H1 (cell line): ENCODE measurements at regions not wholly inside any gene's neighbourhood (a gene's known extent, or its start where the extent isn't known, plus 50 kb on each side); places are given as distances from the start of the nearest gene placed in this dataset.

Experiments used
- CTCF ChIA-PET: fragments of 300-600 bp; sonication (Branson Sonifier 250); formaldehyde crosslinking; loops from one replicate; lab custom pipeline; 2021; ENCODE audit not compliant: partially characterized antibody; lab: Charles Lee
- POLR2A ChIA-PET: fragments of 300-600 bp; sonication (Branson Sonifier 250); formaldehyde crosslinking; loops from one replicate; lab custom pipeline; 2021; ENCODE audit warnings: inconsistent platforms; ENCODE audit not compliant: partially characterized antibody; lab: Charles Lee
- DNase-seq, 2 experiments: peaks; one replicate each; pipeline versions ENCODE4 v3.0.0 to v3.0.0-alpha.2; 2010 to 2022; ENCODE audit warnings: low spot score in 2 of 2, low read depth in 1 of 2, mixed read lengths in 1 of 2
- FAIRE-seq: peaks from 2 replicates; lab custom pipeline; 2011; peaks lifted over from hg19 to GRCh38; lab: Jason Lieb, UNC
- H2AFZ ChIP-seq: 2 replicates; pipeline ENCODE4 v1.8.1; 2012; ENCODE audit warnings: low read length, inconsistent platforms
- H2AK5ac ChIP-seq: 2 replicates; pipeline ENCODE4 v1.6.1; 2013; ENCODE audit warnings: low read depth, low read length
- H2BK120ac ChIP-seq: replicated peaks from 2 replicates; pipeline ENCODE3; 2013; ENCODE audit warnings: low read depth, low read length, inconsistent platforms
- H2BK12ac ChIP-seq: 2 replicates; pipeline ENCODE4 v1.6.1; 2013; ENCODE audit warnings: low read depth, low read length
- H2BK15ac ChIP-seq: 2 replicates; pipeline ENCODE4 v1.6.1; 2013; ENCODE audit warnings: low read length
- H2BK20ac ChIP-seq: 2 replicates; pipeline ENCODE4 v1.6.1; 2013; ENCODE audit warnings: low read length
- H2BK5ac ChIP-seq: 2 replicates; pipeline ENCODE4 v1.6.1; 2013; ENCODE audit warnings: low read depth, low read length
- H3K14ac ChIP-seq: 2 replicates; pipeline ENCODE4 v1.6.1; 2013; ENCODE audit warnings: inconsistent platforms; ENCODE audit not compliant: insufficient read length
- H3K18ac ChIP-seq: 2 replicates; pipeline ENCODE4 v1.6.1; 2013; ENCODE audit warnings: low read length; ENCODE audit errors: extremely low read depth
- H3K23ac ChIP-seq: 2 replicates; pipeline ENCODE4 v1.6.1; 2013; ENCODE audit warnings: inconsistent platforms; ENCODE audit not compliant: insufficient read length
- H3K23me2 ChIP-seq: 2 replicates; pipeline ENCODE4 v1.6.1; 2013; ENCODE audit warnings: low read depth, low read length
- H3K27ac ChIP-seq: 2 replicates; pipeline ENCODE4 v1.6.1; 2011; ENCODE audit warnings: low read depth, low read length, inconsistent platforms
- H3K27me3 ChIP-seq, 4 experiments: replicated peaks in 1 of 4; 1 replicate in 1 of 4; 2 replicates in 3 of 4; pipeline versions ENCODE4 v1.6.1 to v1.8.1; 2011 to 2013; ENCODE audit warnings: low read length in 3 of 4, mild to moderate bottlenecking in 3 of 4, inconsistent platforms in 2 of 4, mixed read lengths in 2 of 4, moderate library complexity in 1 of 4; ENCODE audit not compliant: control insufficient read depth in 3 of 4, insufficient read depth in 3 of 4; ENCODE audit errors: extremely low read depth in 1 of 4
- H3K36me3 ChIP-seq, 4 experiments: 2 replicates each; pipeline versions ENCODE4 v1.6.1 to v1.8.1; 2011 to 2013; ENCODE audit warnings: mild to moderate bottlenecking in 4 of 4, low read length in 3 of 4, moderate library complexity in 2 of 4, control low read depth in 1 of 4, inconsistent platforms in 1 of 4; ENCODE audit not compliant: insufficient read depth in 4 of 4, control insufficient read depth in 2 of 4
- H3K4ac ChIP-seq: replicated peaks from 2 replicates; pipeline ENCODE3; 2013; ENCODE audit warnings: low read length, low read depth, mixed read lengths, inconsistent platforms; ENCODE audit not compliant: insufficient read length
- H3K4me1 ChIP-seq, 4 experiments: replicated peaks in 1 of 4; 1 replicate in 1 of 4; 2 replicates in 3 of 4; pipeline versions ENCODE4 v1.6.1 to v1.8.1; 2011 to 2013; ENCODE audit warnings: low read length in 3 of 4, inconsistent platforms in 2 of 4, mixed read lengths in 1 of 4; ENCODE audit not compliant: insufficient read depth in 4 of 4, control insufficient read depth in 3 of 4
- H3K4me2 ChIP-seq, 2 experiments: 2 replicates each; pipeline versions ENCODE4 v1.6.1 to v1.8.1; 2011 to 2013; ENCODE audit warnings: low read depth in 2 of 2, low read length in 2 of 2, control low read depth in 1 of 2, inconsistent platforms in 1 of 2, mild to moderate bottlenecking in 1 of 2; ENCODE audit not compliant: insufficient read depth in 1 of 2
- H3K4me3 ChIP-seq, 4 experiments: fragments of 200-600, 300-600 bp in 1 of 4; sonication (generic), shearing (Covaris generic), sonication (Bioruptor Twin) in 1 of 4; 2 replicates each; pipeline versions ENCODE4 v1.5.1 to v1.8.1; 2011 to 2016; ENCODE audit warnings: low read length in 4 of 4, low read depth in 3 of 4, control low read depth in 2 of 4, inconsistent platforms in 2 of 4, mild to moderate bottlenecking in 2 of 4, mixed read lengths in 1 of 4, moderate library complexity in 1 of 4; ENCODE audit not compliant: insufficient read depth in 2 of 4; ENCODE audit errors: extremely low read depth in 1 of 4
- H3K56ac ChIP-seq: replicated peaks from 2 replicates; pipeline ENCODE3; 2013; ENCODE audit warnings: low read depth, mild to moderate bottlenecking, mixed read lengths, low read length, inconsistent platforms; ENCODE audit not compliant: insufficient read length
- H3K79me1 ChIP-seq: 2 replicates; pipeline ENCODE4 v1.6.1; 2013; ENCODE audit warnings: low read depth, low read length, control low read depth
- H3K79me2 ChIP-seq, 2 experiments: 2 replicates each; pipeline versions ENCODE4 v1.6.1 to v1.8.1; 2012 to 2013; ENCODE audit warnings: low read length in 2 of 2, mild to moderate bottlenecking in 2 of 2, inconsistent platforms in 1 of 2; ENCODE audit not compliant: insufficient read depth in 2 of 2, control insufficient read depth in 1 of 2
- H3K9ac ChIP-seq, 4 experiments: replicated peaks in 1 of 4; 1 replicate in 1 of 4; 2 replicates in 3 of 4; pipeline versions ENCODE4 v1.6.1 to v1.8.1; 2011 to 2013; ENCODE audit warnings: low read depth in 3 of 4, low read length in 3 of 4, control low read depth in 2 of 4, mild to moderate bottlenecking in 2 of 4, moderate library complexity in 2 of 4, inconsistent platforms in 1 of 4; ENCODE audit errors: extremely low read depth in 1 of 4
- H3K9me3 ChIP-seq, 2 experiments: 2 replicates each; pipeline versions ENCODE4 v1.6.1 to v1.8.1; 2012 to 2013; ENCODE audit warnings: mild to moderate bottlenecking in 2 of 2, moderate library complexity in 2 of 2, control low read depth in 1 of 2, inconsistent platforms in 1 of 2, low read depth in 1 of 2, low read length in 1 of 2, mixed read lengths in 1 of 2; ENCODE audit not compliant: insufficient read depth in 2 of 2
- H4K20me1 ChIP-seq, 2 experiments: replicated peaks in 1 of 2; 2 replicates each; pipeline versions ENCODE3 to v1.8.1; 2011 to 2013; ENCODE audit warnings: inconsistent platforms in 2 of 2, low read length in 2 of 2, mild to moderate bottlenecking in 1 of 2; ENCODE audit not compliant: insufficient read depth in 2 of 2, control insufficient read depth in 1 of 2
- H4K5ac ChIP-seq: 2 replicates; pipeline ENCODE4 v1.6.1; 2013; ENCODE audit warnings: low read length, low read depth, mixed read lengths, inconsistent platforms; ENCODE audit not compliant: insufficient read length
- H4K8ac ChIP-seq: 2 replicates; pipeline ENCODE4 v1.8.0; 2013; ENCODE audit warnings: mild to moderate bottlenecking, moderate library complexity, low read length, inconsistent platforms; ENCODE audit not compliant: insufficient read depth; ENCODE audit errors: extremely low read depth
- H4K91ac ChIP-seq: replicated peaks from 2 replicates; pipeline ENCODE3; 2013; ENCODE audit warnings: low read length, mixed read lengths, inconsistent platforms; ENCODE audit not compliant: insufficient read length
- CBX5 ChIP-seq: fragments of 300-800, 300-1000 bp; sonication (generic); IDR thresholded peaks from 2 replicates; pipeline ENCODE4 v1.7.1; 2016; ENCODE audit warnings: antibody characterized with exemption, low read length, low read depth
- GABPA ChIP-seq: IDR thresholded peaks from 2 replicates; pipeline ENCODE4 v1.6.1; 2011; ENCODE audit warnings: mild to moderate bottlenecking, low read length, moderate library complexity, borderline replicate concordance; ENCODE audit not compliant: insufficient read depth
- JUN ChIP-seq: IDR thresholded peaks from 2 replicates; pipeline ENCODE4 v1.6.1; 2011; ENCODE audit warnings: low read depth, mild to moderate bottlenecking, improper control_type of control experiment, low read length
- NANOG ChIP-seq: IDR thresholded peaks from 2 replicates; pipeline ENCODE4 v1.6.1; 2011; ENCODE audit warnings: low read length, low read depth, mild to moderate bottlenecking, inconsistent platforms; ENCODE audit not compliant: insufficient read depth, poor library complexity, severe bottlenecking
- PHF8 ChIP-seq: fragments of 200-600 bp; sonication (generic); conservative IDR thresholded peaks from 2 replicates; pipeline ENCODE4 v1.7.1; 2012; ENCODE audit warnings: low read depth, mild to moderate bottlenecking, inconsistent platforms, low read length, moderate library complexity
- POLR2AphosphoS5 ChIP-seq: IDR thresholded peaks from 2 replicates; pipeline ENCODE4 v1.6.1; 2011; ENCODE audit warnings: low read depth, low read length
- RFX5 ChIP-seq: IDR thresholded peaks from 2 replicates; pipeline ENCODE4 v1.6.1; 2011; ENCODE audit warnings: low read depth, low read length, improper control_type of control experiment, borderline replicate concordance
- RNF2 ChIP-seq: fragments of 200-900, 300-1000 bp; sonication (generic); IDR thresholded peaks from 2 replicates; pipeline ENCODE4 v1.7.1; 2016; ENCODE audit warnings: borderline replicate concordance, low read depth, mild to moderate bottlenecking, antibody characterized with exemption, low read length; ENCODE audit not compliant: poor library complexity, severe bottlenecking; ENCODE audit errors: missing control alignments
- SIX5 ChIP-seq: IDR thresholded peaks from 2 replicates; pipeline ENCODE4 v1.6.1; 2011; ENCODE audit warnings: mild to moderate bottlenecking, low read depth, low read length
- SP1 ChIP-seq: IDR thresholded peaks from 2 replicates; pipeline ENCODE4 v1.6.1; 2011; ENCODE audit warnings: low read depth, low read length
- WGBS, 2 experiments: shearing (Covaris generic) in 1 of 2; methylation state at CpG; one replicate each; pipeline versions ENCODE4 v1.1.6 to v1.1.7; 2013 to 2015; ENCODE audit warnings: low lambda C conversion rate in 2 of 2, mixed read lengths in 2 of 2, inconsistent platforms in 1 of 2, low coverage in 1 of 2, missing lambda C conversion rate in 1 of 2; ENCODE audit not compliant: insufficient replicate concordance in 2 of 2, insufficient coverage in 1 of 2, insufficient read length in 1 of 2; ENCODE audit errors: extremely low coverage in 1 of 2, missing lambda C conversion rate in 1 of 2; 5-methylcytosine and 5-hydroxymethylcytosine counted together

GRCh38 chr11:103622296-103622695, 414.1 kb upstream of the DDI1 start:
- TF ChIP-seq JUN: no peak
- TF ChIP-seq NANOG: no peak
- no peak for TF ChIP-seq RFX5
- TF ChIP-seq SP1: no peak
- no peak for TF ChIP-seq POLR2AphosphoS5
- no peak for TF ChIP-seq SIX5
- TF ChIP-seq PHF8: no peak
- TF ChIP-seq GABPA: no peak
- no peak for TF ChIP-seq CBX5
- no peak for TF ChIP-seq RNF2
- Histone ChIP-seq H4K20me1 (no peaks in the 10 kb centered on the region), H3K27ac (no peak overlapping the region), H3K4me1 (peaks cover 0 to 3% (median 0%) of the 10 kb centered on the region in 4 experiments; a peak in 1 of 7 replicates), H3K79me1 (no peaks in the 10 kb centered on the region), H2BK12ac (no peak overlapping the region), H3K4me3 (no peak overlapping the region), H3K36me3 (no peaks in the 10 kb centered on the region), H3K79me2 (no peaks in the 10 kb centered on the region), H3K18ac (no peak overlapping the region), H3K23me2 (no peaks in the 10 kb centered on the region), H3K56ac (no peak overlapping the region), H3K4ac (no peak overlapping the region), H3K14ac (no peak overlapping the region), H4K8ac (no peak overlapping the region), H3K4me2 (no peak overlapping the region), H4K91ac (no peak overlapping the region), H3K23ac (no peak overlapping the region), H2BK20ac (no peak overlapping the region), H2AFZ (no peak overlapping the region), H2BK5ac (no peak overlapping the region), H3K9me3 (no peaks in the 10 kb centered on the region), H2BK15ac (no peak overlapping the region), H2AK5ac (no peak overlapping the region), H3K9ac (no peak overlapping the region), H2BK120ac (no peak overlapping the region), H4K5ac (no peak overlapping the region), H3K27me3 (no peaks in the 10 kb centered on the region)
- ChIA-PET CTCF (interaction anchor here (0.5 to 3.0 kb wide), 9 partner anchors 9 to 198 kb away, joined by 3 to 10 read pairs (median 4); no protein-coding TSS in a partner anchor), POLR2A (no interaction called here)
- no peak for FAIRE-seq
- 98% methylated on average over 2 of the region's 2 CpGs; no CpG with 5 or more reads in 1 of the 2 experiments for WGBS, 2 experiments
- DNase-seq: no peak
